A549 (cell line): ENCODE measurements at regions not wholly inside any gene's neighbourhood (a gene's known extent, or its start where the extent isn't known, plus 50 kb on each side); places are given as distances from the start of the nearest gene placed in this dataset.

Experiments
- CEBPB ChIP-seq, 2 experiments: fragments of >200 bp in 1 of 2; sonication (Bioruptor Twin) in 1 of 2; formaldehyde crosslinking in 1 of 2; IDR thresholded peaks; 2 replicates each; pipeline ENCODE4 v1.6.1; 2012 to 2016
- POLR2A ChIP-seq: IDR thresholded peaks from 2 replicates; pipeline ENCODE4 v1.6.1; 2012; ENCODE audit warnings: mild to moderate bottlenecking, low read length
- TF ChIP-seq, protein P1 (sequence below): fragments of 250-450 bp; sonication (Bioruptor Pico); IDR thresholded peaks from 2 replicates; pipeline ENCODE4 v1.5.0; 2021; ENCODE audit warnings: mild to moderate bottlenecking, moderate library complexity, borderline replicate concordance
- TF ChIP-seq, protein P2 (sequence below): IDR thresholded peaks from 2 replicates; pipeline ENCODE4 v1.6.1; 2012
- TF ChIP-seq, protein P3 (sequence below): fragments of 150-350 bp; IDR thresholded peaks from 2 replicates; pipeline ENCODE4 v1.6.1; 2014; ENCODE audit warnings: low read depth, mild to moderate bottlenecking, low read length
- TF ChIP-seq, protein P4 (sequence below): fragments of >200 bp; sonication (Bioruptor Twin); formaldehyde crosslinking; IDR thresholded peaks from 3 replicates; pipeline ENCODE4 v1.5.1; 2016

DNA sequence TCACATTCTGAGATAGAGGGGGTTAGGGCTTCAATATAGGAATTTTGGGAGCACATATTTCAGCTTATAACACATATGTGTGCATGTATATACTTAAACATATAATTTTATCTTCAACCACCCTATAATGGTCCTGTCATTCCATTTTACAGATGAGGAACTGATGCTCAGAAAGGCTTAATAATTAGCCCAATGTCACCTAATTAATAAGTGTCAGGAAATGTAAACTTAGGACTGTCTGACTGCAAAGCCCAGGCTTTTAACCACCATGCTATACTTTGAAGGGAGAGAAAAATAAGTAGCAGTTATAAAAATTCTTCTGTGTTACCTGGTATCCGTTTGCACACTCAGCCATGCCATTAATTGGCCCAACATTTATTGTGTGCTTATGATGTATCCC is 172.6 kb downstream of the SKIDA1 start:
- TF ChIP-seq, protein P1, sequence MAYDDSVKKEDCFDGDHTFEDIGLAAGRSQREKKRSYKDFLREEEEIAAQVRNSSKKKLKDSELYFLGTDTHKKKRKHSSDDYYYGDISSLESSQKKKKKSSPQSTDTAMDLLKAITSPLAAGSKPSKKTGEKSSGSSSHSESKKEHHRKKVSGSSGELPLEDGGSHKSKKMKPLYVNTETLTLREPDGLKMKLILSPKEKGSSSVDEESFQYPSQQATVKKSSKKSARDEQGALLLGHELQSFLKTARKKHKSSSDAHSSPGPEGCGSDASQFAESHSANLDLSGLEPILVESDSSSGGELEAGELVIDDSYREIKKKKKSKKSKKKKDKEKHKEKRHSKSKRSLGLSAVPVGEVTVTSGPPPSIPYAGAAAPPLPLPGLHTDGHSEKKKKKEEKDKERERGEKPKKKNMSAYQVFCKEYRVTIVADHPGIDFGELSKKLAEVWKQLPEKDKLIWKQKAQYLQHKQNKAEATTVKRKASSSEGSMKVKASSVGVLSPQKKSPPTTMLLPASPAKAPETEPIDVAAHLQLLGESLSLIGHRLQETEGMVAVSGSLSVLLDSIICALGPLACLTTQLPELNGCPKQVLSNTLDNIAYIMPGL, result no peak
- TF ChIP-seq, protein P2, sequence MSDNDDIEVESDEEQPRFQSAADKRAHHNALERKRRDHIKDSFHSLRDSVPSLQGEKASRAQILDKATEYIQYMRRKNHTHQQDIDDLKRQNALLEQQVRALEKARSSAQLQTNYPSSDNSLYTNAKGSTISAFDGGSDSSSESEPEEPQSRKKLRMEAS, result no peak
- TF ChIP-seq, protein P3, sequence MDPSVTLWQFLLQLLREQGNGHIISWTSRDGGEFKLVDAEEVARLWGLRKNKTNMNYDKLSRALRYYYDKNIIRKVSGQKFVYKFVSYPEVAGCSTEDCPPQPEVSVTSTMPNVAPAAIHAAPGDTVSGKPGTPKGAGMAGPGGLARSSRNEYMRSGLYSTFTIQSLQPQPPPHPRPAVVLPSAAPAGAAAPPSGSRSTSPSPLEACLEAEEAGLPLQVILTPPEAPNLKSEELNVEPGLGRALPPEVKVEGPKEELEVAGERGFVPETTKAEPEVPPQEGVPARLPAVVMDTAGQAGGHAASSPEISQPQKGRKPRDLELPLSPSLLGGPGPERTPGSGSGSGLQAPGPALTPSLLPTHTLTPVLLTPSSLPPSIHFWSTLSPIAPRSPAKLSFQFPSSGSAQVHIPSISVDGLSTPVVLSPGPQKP, result no peak
- TF ChIP-seq CEBPB (IDR thresholded peaks at IDR 0.05) (no peak), POLR2A (no peak)
- TF ChIP-seq, protein P4, sequence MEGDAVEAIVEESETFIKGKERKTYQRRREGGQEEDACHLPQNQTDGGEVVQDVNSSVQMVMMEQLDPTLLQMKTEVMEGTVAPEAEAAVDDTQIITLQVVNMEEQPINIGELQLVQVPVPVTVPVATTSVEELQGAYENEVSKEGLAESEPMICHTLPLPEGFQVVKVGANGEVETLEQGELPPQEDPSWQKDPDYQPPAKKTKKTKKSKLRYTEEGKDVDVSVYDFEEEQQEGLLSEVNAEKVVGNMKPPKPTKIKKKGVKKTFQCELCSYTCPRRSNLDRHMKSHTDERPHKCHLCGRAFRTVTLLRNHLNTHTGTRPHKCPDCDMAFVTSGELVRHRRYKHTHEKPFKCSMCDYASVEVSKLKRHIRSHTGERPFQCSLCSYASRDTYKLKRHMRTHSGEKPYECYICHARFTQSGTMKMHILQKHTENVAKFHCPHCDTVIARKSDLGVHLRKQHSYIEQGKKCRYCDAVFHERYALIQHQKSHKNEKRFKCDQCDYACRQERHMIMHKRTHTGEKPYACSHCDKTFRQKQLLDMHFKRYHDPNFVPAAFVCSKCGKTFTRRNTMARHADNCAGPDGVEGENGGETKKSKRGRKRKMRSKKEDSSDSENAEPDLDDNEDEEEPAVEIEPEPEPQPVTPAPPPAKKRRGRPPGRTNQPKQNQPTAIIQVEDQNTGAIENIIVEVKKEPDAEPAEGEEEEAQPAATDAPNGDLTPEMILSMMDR, result no peak
